ENCODE measurements at regions not wholly inside any gene's neighbourhood (a gene's known extent, or its start where the extent isn't known, plus 50 kb on each side); places are given as distances from the start of the nearest gene placed in this dataset.
A peak's percentile ranks its signal among the peaks of the same experiment; 100 is the strongest.

- peak in 1 of 2 donors; percentile 33 for DNase-seq (ENCODE audit: low read depth in 1 of 2, low spot score in 1 of 2)
- no peaks in the 10 kb centered on the region for H3K27me3 ChIP-seq
- H3K4me1 ChIP-seq (ENCODE audit: low read depth): peaks cover 31% of the 10 kb centered on the region
- no peaks in the 10 kb centered on the region for H3K9me3 ChIP-seq (ENCODE audit: low read depth)
- H3K4me3 ChIP-seq: no peak overlapping the region
- no peaks in the 10 kb centered on the region for H3K36me3 ChIP-seq
- no peak overlapping the region for H3K27ac ChIP-seq
- no peak for TF ChIP-seq CTCF (IDR thresholded peaks at IDR 0.05; ENCODE audit: low read depth, low read length)
Measured at GRCh38 chr3:18282507-18282906, 142.6 kb downstream of the SATB1 start.

- DNase-seq (ENCODE audit: low read depth in 1 of 2, low spot score in 1 of 2): no peak
- Histone ChIP-seq H3K27me3 (no peaks in the 10 kb centered on the region), H3K4me1 (ENCODE audit: low read depth) (peaks cover 31% of the 10 kb centered on the region), H3K9me3 (ENCODE audit: low read depth) (no peaks in the 10 kb centered on the region), H3K36me3 (no peaks in the 10 kb centered on the region), H3K4me3 (no peak overlapping the region), H3K27ac (no peak overlapping the region)
- no peak for TF ChIP-seq CTCF (IDR thresholded peaks at IDR 0.05; ENCODE audit: low read depth, low read length)
Measured at GRCh38 chr3:18279226-18279737, 145.9 kb downstream of the SATB1 start.

- no peak overlapping the region for H3K4me3 ChIP-seq
- TF ChIP-seq CTCF (IDR thresholded peaks at IDR 0.05; ENCODE audit: low read depth, low read length): no peak
- no peaks in the 10 kb centered on the region for H3K36me3 ChIP-seq
- H3K9me3 ChIP-seq (ENCODE audit: low read depth): no peaks in the 10 kb centered on the region
- no peaks in the 10 kb centered on the region for H3K4me1 ChIP-seq (ENCODE audit: low read depth)
- no peaks in the 10 kb centered on the region for H3K27me3 ChIP-seq
- H3K27ac ChIP-seq: no peak overlapping the region
- no peak for DNase-seq (ENCODE audit: low read depth in 1 of 2, low spot score in 1 of 2)
Measured at GRCh38 chr3:18264853-18265252, 160.3 kb downstream of the SATB1 start.

- Histone ChIP-seq H3K9me3 (ENCODE audit: low read depth) (no peaks in the 10 kb centered on the region), H3K27me3 (no peaks in the 10 kb centered on the region), H3K27ac (no peak overlapping the region), H3K4me1 (ENCODE audit: low read depth) (no peaks in the 10 kb centered on the region), H3K4me3 (no peak overlapping the region), H3K36me3 (no peaks in the 10 kb centered on the region)
- TF ChIP-seq CTCF (IDR thresholded peaks at IDR 0.05; ENCODE audit: low read depth, low read length): no peak
- DNase-seq (ENCODE audit: low read depth in 1 of 2, low spot score in 1 of 2): no peak
Measured at GRCh38 chr3:18264361-18264760, 160.8 kb downstream of the SATB1 start.

GRCh38 chr3:18258492-18258891, 166.6 kb downstream of the SATB1 start:
- H3K4me3 ChIP-seq: no peak overlapping the region
- no peaks in the 10 kb centered on the region for H3K4me1 ChIP-seq (ENCODE audit: low read depth)
- H3K27ac ChIP-seq: no peak overlapping the region
- no peak for DNase-seq (ENCODE audit: low read depth in 1 of 2, low spot score in 1 of 2)
- H3K9me3 ChIP-seq (ENCODE audit: low read depth): no peaks in the 10 kb centered on the region
- no peaks in the 10 kb centered on the region for H3K36me3 ChIP-seq
- no peak for TF ChIP-seq CTCF (IDR thresholded peaks at IDR 0.05; ENCODE audit: low read depth, low read length)
- no peaks in the 10 kb centered on the region for H3K27me3 ChIP-seq

GRCh38 chr3:18252578-18252977, 172.6 kb downstream of the SATB1 start:
- Histone ChIP-seq H3K4me3 (no peak overlapping the region), H3K36me3 (no peaks in the 10 kb centered on the region), H3K4me1 (ENCODE audit: low read depth) (no peaks in the 10 kb centered on the region), H3K9me3 (ENCODE audit: low read depth) (no peaks in the 10 kb centered on the region), H3K27ac (no peak overlapping the region), H3K27me3 (no peaks in the 10 kb centered on the region)
- no peak for DNase-seq (ENCODE audit: low read depth in 1 of 2, low spot score in 1 of 2)
- TF ChIP-seq CTCF (IDR thresholded peaks at IDR 0.05; ENCODE audit: low read depth, low read length): no peak

Measured in cardiac muscle cell (in vitro differentiated cells and primary cell).